Activated CD8-positive, alpha-beta T cell treated with anti-CD3 and anti-CD28 coated beads, Interleukin-2, amount 10 ng/mL, durations not matched to agents 7 days and 5 days (primary cell): ENCODE measurements at regions not wholly inside any gene's neighbourhood (a gene's known extent, or its start where the extent isn't known, plus 50 kb on each side); places are given as distances from the start of the nearest gene placed in this dataset.
"Not testable (repeated sequence)": the region's sequence is repeated elsewhere in the genome, so short reads cannot be mapped to it uniquely, and the experiment has no call there.

Experiments
- ATAC-seq: fragments of 150-1000 bp; cut with Tn5 transposase; one replicate; pipeline ENCODE4 v1.10.0; 2021; ENCODE audit warnings: moderate library complexity
- CTCF ChIA-PET: fragments of 350-600 bp; sonication (Branson Sonifier 250); formaldehyde crosslinking; loops from one replicate; lab custom pipeline; 2021; ENCODE audit warnings: antibody characterized with exemption; lab: Charles Lee
- POLR2A ChIA-PET: fragments of 350-600 bp; sonication (Branson Sonifier 250); formaldehyde crosslinking; loops from one replicate; lab custom pipeline; 2021; ENCODE audit warnings: antibody characterized with exemption; lab: Charles Lee
- DNase-seq: peaks from one replicate; pipeline ENCODE4 v3.0.0-alpha.2; 2020
- H3K27ac Mint-ChIP-seq: one replicate; pipeline ENCODE4 v1.8.0; 2021; ENCODE audit warnings: mild to moderate bottlenecking, mixed read lengths
- H3K27me3 Mint-ChIP-seq: one replicate; pipeline ENCODE4 v1.8.0; 2021; ENCODE audit warnings: low read depth, mixed read lengths
- H3K36me3 Mint-ChIP-seq: one replicate; pipeline ENCODE4 v1.8.0; 2021; ENCODE audit warnings: low read depth, mixed read lengths
- H3K4me1 Mint-ChIP-seq: one replicate; pipeline ENCODE4 v1.8.0; 2021; ENCODE audit warnings: low read depth, mixed read lengths
- H3K4me3 Mint-ChIP-seq: one replicate; pipeline ENCODE4 v1.8.0; 2021; ENCODE audit warnings: mild to moderate bottlenecking, mixed read lengths
- H3K9me3 Mint-ChIP-seq: one replicate; pipeline ENCODE4 v1.8.0; 2022; ENCODE audit warnings: mixed read lengths; ENCODE audit not compliant: insufficient read depth

GRCh38 chr1:94362466-94363058, 55.6 kb upstream of the ABCD3 start:
- ChIA-PET POLR2A (no interaction called here), CTCF (no interaction called here)
- Mint-ChIP-seq H3K27ac (no peak overlapping the region), H3K4me3 (no peak overlapping the region), H3K9me3 (peaks cover 6% of the 10 kb centered on the region), H3K4me1 (no peaks in the 10 kb centered on the region), H3K36me3 (no peaks in the 10 kb centered on the region), H3K27me3 (peaks cover 6% of the 10 kb centered on the region)
- DNase-seq (no peak), ATAC-seq (no peak)

DNA sequence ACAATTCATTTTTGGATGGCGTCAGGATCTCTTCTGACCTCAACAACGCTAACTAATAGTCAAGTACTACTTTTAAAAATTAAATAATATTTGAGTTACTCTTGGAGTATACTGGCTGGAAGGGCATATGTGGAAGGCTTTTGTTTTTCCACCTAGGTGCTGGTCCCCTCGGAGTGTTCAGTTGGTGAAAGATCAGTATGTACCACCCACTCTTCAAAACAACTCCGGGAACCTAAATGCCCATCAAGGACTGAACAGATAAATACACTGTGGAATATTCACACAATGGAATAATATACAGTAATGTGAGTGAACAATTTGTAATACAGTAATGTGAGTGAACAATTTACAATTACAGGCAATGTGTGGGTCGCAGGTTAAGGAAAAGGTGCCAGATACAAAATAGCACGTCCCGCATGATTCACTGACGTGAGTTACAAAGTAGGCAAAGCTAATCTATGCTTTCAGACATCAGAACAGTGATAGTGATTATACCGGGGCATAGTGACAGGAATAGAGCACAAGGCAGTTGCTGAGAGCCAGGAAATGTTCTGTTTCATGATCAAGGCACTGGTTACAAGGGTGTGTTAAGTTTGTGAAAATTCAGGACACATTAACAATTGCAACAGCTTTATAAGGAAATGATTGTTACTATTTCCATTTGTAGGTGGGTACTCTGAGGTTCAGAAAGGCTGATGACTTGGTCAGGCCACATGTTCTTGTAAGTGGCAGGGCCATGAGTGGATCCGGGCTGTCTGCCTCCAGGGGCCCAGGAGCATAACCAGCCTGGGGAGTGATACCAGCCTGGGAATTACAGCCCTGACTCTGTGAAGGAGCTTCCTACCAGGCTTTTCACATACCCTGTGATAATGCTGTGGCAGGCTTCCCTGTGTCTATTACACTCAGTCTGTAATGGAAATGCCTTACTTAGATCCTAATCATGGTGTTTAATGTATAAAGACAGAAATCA, 59.3 kb upstream of the ABCD3 start:
- no peak for ATAC-seq
- Mint-ChIP-seq H3K36me3 (no peaks in the 10 kb centered on the region), H3K4me1 (no peaks in the 10 kb centered on the region), H3K4me3 (no peak overlapping the region), H3K9me3 (peaks cover 6% of the 10 kb centered on the region), H3K27ac (no peak overlapping the region), H3K27me3 (peaks cover 4% of the 10 kb centered on the region)
- POLR2A ChIA-PET: no interaction called here
- no peak for DNase-seq
- CTCF ChIA-PET: no interaction called here

- no peaks in the 10 kb centered on the region for H3K4me1 Mint-ChIP-seq
- peaks cover 4% of the 10 kb centered on the region for H3K27me3 Mint-ChIP-seq
- no peaks in the 10 kb centered on the region for H3K36me3 Mint-ChIP-seq
- POLR2A ChIA-PET: no interaction called here
- no peaks in the 10 kb centered on the region for H3K9me3 Mint-ChIP-seq
- DNase-seq (no peak), ATAC-seq (no peak)
- no peak overlapping the region for H3K4me3 Mint-ChIP-seq
- CTCF ChIA-PET: no interaction called here
- H3K27ac Mint-ChIP-seq: no peak overlapping the region
These were observed 60.5 kb upstream of the ABCD3 start for GRCh38 chr1:94357661-94358060.

- DNase-seq (no peak), ATAC-seq (no peak)
- H3K4me1 Mint-ChIP-seq: no peaks in the 10 kb centered on the region
- H3K4me3 Mint-ChIP-seq: no peak overlapping the region
- no peaks in the 10 kb centered on the region for H3K36me3 Mint-ChIP-seq
- H3K27me3 Mint-ChIP-seq: peaks cover 9% of the 10 kb centered on the region
- H3K9me3 Mint-ChIP-seq: no peaks in the 10 kb centered on the region
- POLR2A ChIA-PET: no interaction called here
- no peak overlapping the region for H3K27ac Mint-ChIP-seq
- CTCF ChIA-PET: no interaction called here
These were observed 62.7 kb upstream of the ABCD3 start for GRCh38 chr1:94355485-94355980.

- Mint-ChIP-seq H3K4me1 (no peaks in the 10 kb centered on the region), H3K27ac (no peak overlapping the region), H3K27me3 (peaks cover 9% of the 10 kb centered on the region), H3K4me3 (no peak overlapping the region), H3K9me3 (no peaks in the 10 kb centered on the region), H3K36me3 (no peaks in the 10 kb centered on the region)
- ChIA-PET POLR2A (no interaction called here), CTCF (no interaction called here)
- ATAC-seq (no peak), DNase-seq (no peak)
These were observed 66.7 kb upstream of the ABCD3 start for GRCh38 chr1:94351481-94351880.

GRCh38 chr1:94350350-94350924, 67.8 kb upstream of the ABCD3 start:
- ChIA-PET CTCF (no interaction called here), POLR2A (no interaction called here)
- no peak for DNase-seq
- Mint-ChIP-seq H3K4me3 (no peak overlapping the region), H3K36me3 (no peaks in the 10 kb centered on the region), H3K27ac (no peak overlapping the region), H3K9me3 (no peaks in the 10 kb centered on the region), H3K4me1 (no peaks in the 10 kb centered on the region), H3K27me3 (peaks cover 9% of the 10 kb centered on the region)
- no peak for ATAC-seq

DNA sequence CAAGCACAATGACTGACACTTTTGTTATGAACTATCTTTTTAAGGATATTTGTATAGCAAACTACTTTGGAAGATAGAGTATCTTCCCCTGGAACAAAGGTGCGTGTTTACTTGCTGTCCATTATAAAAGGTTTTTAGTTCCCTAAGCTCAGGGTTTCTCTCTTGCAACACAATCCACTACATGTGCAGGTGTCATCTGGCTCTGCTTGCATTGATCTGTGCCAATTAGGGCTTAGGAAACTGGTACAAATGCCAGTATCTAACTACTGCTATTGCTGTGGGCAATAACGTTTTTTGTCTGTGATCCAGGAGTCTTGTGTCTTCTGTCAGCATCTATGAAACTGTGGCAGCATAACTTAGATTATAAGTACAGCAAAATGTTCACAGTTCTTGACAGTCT, 68.3 kb upstream of the ABCD3 start:
- CTCF ChIA-PET: no interaction called here
- POLR2A ChIA-PET: no interaction called here
- H3K27me3 Mint-ChIP-seq: peaks cover 8% of the 10 kb centered on the region
- H3K27ac Mint-ChIP-seq: no peak overlapping the region
- H3K4me3 Mint-ChIP-seq: no peak overlapping the region
- H3K4me1 Mint-ChIP-seq: no peaks in the 10 kb centered on the region
- H3K36me3 Mint-ChIP-seq: no peaks in the 10 kb centered on the region
- H3K9me3 Mint-ChIP-seq: no peaks in the 10 kb centered on the region
- DNase-seq: no peak
- ATAC-seq: no peak

DNA sequence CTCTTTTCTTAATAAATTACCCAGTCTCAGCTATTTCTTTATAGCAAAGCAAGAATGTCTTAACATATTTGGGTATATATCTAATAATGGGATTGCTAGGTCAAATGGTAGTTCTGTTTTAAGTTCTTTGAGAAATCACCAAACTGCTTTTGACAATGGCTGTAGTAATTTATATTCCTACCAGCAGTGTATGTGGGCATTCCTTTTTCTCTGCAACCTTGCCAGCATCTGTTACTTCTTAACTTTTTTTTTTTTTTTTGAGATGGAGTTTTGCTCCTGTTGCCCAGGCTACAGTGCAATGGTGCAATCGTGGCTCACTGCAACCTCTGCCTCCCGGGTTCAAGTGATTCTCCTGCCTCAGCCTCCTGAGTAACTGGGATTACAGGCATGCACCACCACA, 69.8 kb upstream of the ABCD3 start:
- H3K4me1 Mint-ChIP-seq, CTCF ChIA-PET, H3K4me3 Mint-ChIP-seq, DNase-seq, H3K27ac Mint-ChIP-seq, POLR2A ChIA-PET, H3K27me3 Mint-ChIP-seq, ATAC-seq, H3K36me3 Mint-ChIP-seq, H3K9me3 Mint-ChIP-seq: not testable (repeated sequence)

DNA sequence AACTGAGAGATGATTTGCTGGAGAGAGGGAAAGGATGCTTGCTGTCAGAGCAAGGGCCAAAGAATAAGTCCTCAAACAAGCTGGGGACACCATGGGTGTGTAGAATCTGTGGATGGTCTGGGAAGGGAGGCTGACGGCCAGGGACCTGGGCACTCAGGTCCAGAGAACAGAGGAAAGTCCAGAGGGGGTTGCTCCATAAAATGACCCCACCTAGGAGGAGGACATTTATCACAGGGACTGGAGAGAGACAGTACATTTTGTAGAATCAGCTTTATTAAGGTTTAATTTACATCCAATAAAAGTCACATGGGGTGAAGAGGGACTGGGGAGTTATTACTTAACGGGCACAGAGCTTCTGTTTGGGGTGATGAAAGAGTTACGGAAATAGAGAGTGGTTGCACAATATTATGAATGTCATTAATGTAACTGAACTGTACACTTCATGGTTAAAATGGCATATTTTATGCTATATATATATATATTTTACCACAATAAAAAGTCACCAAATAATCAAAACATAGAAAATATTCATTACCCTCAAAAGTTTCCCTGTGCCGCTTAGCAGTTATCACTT, 73.0 kb upstream of the ABCD3 start:
- H3K9me3 Mint-ChIP-seq: no peaks in the 10 kb centered on the region
- no peak for DNase-seq
- H3K27ac Mint-ChIP-seq: no peak overlapping the region
- POLR2A ChIA-PET: interaction anchor here (0.6 kb wide), 1 partner anchor 28 kb away, joined by 3 read pairs; no protein-coding TSS in a partner anchor
- H3K4me3 Mint-ChIP-seq: no peak overlapping the region
- no peaks in the 10 kb centered on the region for H3K4me1 Mint-ChIP-seq
- no peak for ATAC-seq
- peaks cover 3% of the 10 kb centered on the region for H3K27me3 Mint-ChIP-seq
- CTCF ChIA-PET: interaction anchor here (1.3 to 1.5 kb wide), 2 partner anchors 300 to 305 kb away, joined by 3 read pairs; no protein-coding TSS in a partner anchor
- no peaks in the 10 kb centered on the region for H3K36me3 Mint-ChIP-seq

DNA sequence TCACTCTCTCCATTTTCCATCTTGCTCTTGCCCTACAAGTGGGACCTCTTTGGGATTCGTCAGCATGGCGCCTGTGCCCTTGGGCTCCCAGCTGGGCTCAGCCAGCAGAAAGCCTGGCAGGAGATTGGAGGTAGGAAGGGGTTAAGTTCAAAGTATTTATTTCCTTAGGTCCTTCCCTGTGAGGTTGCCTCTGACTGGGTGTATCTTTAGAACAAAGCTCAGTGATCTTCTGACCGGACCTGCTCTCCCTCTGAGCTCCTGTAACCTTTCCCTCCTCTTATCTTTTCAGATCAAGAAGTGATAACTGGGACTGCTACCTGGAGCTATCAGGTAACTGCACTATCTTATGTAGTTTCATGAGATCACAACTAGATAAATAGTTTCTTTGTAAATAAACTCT, 75.8 kb upstream of the ABCD3 start:
- ChIA-PET POLR2A (no interaction called here), CTCF (interaction anchor here (1.2 to 1.7 kb wide), 2 partner anchors 121 to 464 kb away, joined by 3 read pairs; no protein-coding TSS in a partner anchor)
- Mint-ChIP-seq H3K9me3 (no peaks in the 10 kb centered on the region), H3K27ac (no peak overlapping the region), H3K4me3 (no peak overlapping the region), H3K36me3 (no peaks in the 10 kb centered on the region), H3K4me1 (no peaks in the 10 kb centered on the region), H3K27me3 (peaks cover 5% of the 10 kb centered on the region)
- DNase-seq (no peak), ATAC-seq (no peak)

DNA sequence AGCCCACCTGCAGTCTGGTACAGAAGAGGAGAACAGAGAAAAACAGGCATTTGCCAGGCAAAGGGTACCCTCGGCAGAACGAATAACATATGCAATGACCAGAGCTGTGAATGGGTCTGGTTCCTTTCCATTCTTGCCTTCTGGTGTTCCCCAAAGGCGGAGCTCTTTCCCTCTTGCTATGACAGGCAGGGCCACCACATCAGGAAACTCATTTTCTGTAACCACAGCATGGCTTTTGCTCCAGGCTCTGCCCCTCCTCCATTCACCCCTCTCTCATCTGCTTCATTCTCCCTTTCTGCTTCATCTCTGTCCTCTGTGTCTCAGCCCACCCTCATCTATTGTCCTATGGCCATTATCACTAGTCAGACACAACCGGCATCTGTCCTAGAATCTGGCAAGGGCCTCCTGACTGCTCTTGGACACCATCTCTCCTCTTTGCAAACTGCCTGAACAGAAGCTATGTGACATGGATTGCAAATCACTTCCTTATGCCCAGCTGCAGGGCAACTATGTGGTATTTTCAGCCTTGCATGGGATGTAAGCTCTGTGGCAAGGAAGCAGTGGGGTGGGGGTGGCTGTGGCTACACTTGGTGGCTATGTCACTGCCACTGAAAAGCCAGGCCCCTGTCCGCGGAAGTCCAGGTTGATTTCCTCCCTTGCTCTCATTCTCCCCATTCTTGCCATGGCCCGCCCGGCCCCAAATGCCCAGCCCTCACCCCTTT, 78.8 kb upstream of the ABCD3 start:
- no peaks in the 10 kb centered on the region for H3K9me3 Mint-ChIP-seq
- H3K27me3 Mint-ChIP-seq: peaks cover 5% of the 10 kb centered on the region
- H3K4me1 Mint-ChIP-seq: no peaks in the 10 kb centered on the region
- no peak overlapping the region for H3K27ac Mint-ChIP-seq
- ChIA-PET CTCF (interaction anchor here (1.5 kb wide), 1 partner anchor 124 kb away, joined by 4 read pairs; no protein-coding TSS in a partner anchor), POLR2A (no interaction called here)
- no peaks in the 10 kb centered on the region for H3K36me3 Mint-ChIP-seq
- DNase-seq (no peak), ATAC-seq (no peak)
- H3K4me3 Mint-ChIP-seq: no peak overlapping the region
